HUES48 (cell line): ENCODE measurements at regions not wholly inside any gene's neighbourhood (a gene's known extent, or its start where the extent isn't known, plus 50 kb on each side); places are given as distances from the start of the nearest gene placed in this dataset.

Experiments used
- H3K27ac ChIP-seq: one replicate; pipeline ENCODE4 v1.7.0; 2013; ENCODE audit warnings: low read depth, low read length, inconsistent platforms
- H3K27me3 ChIP-seq: 2 replicates; pipeline ENCODE4 v1.6.1; 2013; ENCODE audit warnings: mild to moderate bottlenecking, low read length; ENCODE audit not compliant: control insufficient read depth, insufficient read depth
- H3K36me3 ChIP-seq: 2 replicates; pipeline ENCODE4 v1.6.1; 2013; ENCODE audit warnings: low read length; ENCODE audit not compliant: control insufficient read depth, insufficient read depth
- H3K4me1 ChIP-seq: 2 replicates; pipeline ENCODE4 v1.6.1; 2013; ENCODE audit warnings: mild to moderate bottlenecking, low read length; ENCODE audit not compliant: control insufficient read depth, insufficient read depth
- H3K4me3 ChIP-seq: 2 replicates; pipeline ENCODE4 v1.5.1; 2013; ENCODE audit warnings: mild to moderate bottlenecking, low read depth, low read length
- H3K9ac ChIP-seq: 2 replicates; pipeline ENCODE4 v1.6.1; 2013; ENCODE audit warnings: mild to moderate bottlenecking, low read depth, low read length, moderate library complexity
- H3K9me3 ChIP-seq: 2 replicates; pipeline ENCODE4 v1.6.1; 2013; ENCODE audit warnings: low read length; ENCODE audit not compliant: control insufficient read depth, insufficient read depth

GRCh38 chr14:62082779-62083178, 320.6 kb downstream of the SNAPC1 start:
- H3K4me1 ChIP-seq, result no peaks in the 10 kb centered on the region; the same call in 1 of the 2 replicates
- no peak overlapping the region for H3K4me3 ChIP-seq
- H3K9me3 ChIP-seq, result 0 out of 2 replicates have a peak, but pooled peaks cover 5% of the 10 kb centered on the region
- H3K27ac ChIP-seq, result no peak overlapping the region
- H3K36me3 ChIP-seq, result no peaks in the 10 kb centered on the region
- H3K9ac ChIP-seq, result no peak overlapping the region
- H3K27me3 ChIP-seq, result no peaks in the 10 kb centered on the region

DNA sequence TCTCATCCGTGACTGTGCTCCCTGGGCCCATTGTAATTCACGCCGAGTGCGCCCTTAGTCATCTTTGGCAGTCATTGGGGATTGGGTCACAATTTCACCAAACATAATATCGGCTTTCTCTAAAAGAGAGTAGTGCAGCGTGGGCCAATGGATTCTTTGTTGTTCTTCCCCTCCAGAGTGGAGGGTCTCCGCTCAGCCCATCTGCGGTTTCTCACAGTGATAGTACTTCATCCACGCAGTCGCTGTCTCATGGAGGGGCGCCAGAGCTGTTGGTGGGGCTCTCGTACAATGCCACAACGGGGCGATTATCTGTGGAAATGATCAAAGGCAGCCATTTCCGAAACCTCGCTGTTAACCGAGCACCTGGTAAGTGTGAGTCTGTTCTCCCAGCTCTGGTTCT, 321.8 kb downstream of the SNAPC1 start:
- H3K27me3 ChIP-seq, result no peaks in the 10 kb centered on the region
- H3K27ac ChIP-seq, result no peak overlapping the region
- no peak overlapping the region for H3K9ac ChIP-seq
- no peak overlapping the region for H3K4me3 ChIP-seq
- H3K36me3 ChIP-seq, result no peaks in the 10 kb centered on the region
- H3K9me3 ChIP-seq, result 0 out of 2 replicates have a peak, but pooled peaks cover 5% of the 10 kb centered on the region
- no peaks in the 10 kb centered on the region; the same call in 1 of the 2 replicates for H3K4me1 ChIP-seq

DNA sequence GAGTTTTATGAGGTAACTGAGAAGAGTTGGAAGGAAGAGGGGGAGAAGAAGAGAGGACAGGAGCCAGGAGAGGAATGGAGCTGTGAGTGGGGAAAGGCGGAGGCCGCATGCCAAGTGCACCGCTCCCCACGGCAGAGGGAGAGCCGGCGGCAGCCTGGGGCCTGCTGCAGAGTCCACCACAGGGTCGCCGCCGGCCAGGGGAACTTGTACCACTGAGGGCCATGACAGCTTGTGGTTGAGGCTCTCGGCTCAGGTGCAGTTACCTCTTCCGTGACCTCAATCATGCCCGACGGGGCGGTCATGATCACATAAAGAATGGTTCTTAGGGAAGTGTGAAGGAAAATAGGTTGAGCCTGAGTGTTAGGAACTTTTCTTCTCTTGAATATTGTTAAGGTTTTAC, 325.0 kb downstream of the SNAPC1 start:
- H3K4me3 ChIP-seq, result no peak overlapping the region
- H3K9ac ChIP-seq, result no peak overlapping the region
- H3K4me1 ChIP-seq, result no peaks in the 10 kb centered on the region; the same call in 1 of the 2 replicates
- no peaks in the 10 kb centered on the region for H3K36me3 ChIP-seq
- H3K9me3 ChIP-seq, result 0 out of 2 replicates have a peak, but pooled peaks cover 5% of the 10 kb centered on the region
- H3K27me3 ChIP-seq, result no peaks in the 10 kb centered on the region
- H3K27ac ChIP-seq, result no peak overlapping the region

GRCh38 chr14:62093736-62094135, 331.5 kb downstream of the SNAPC1 start:
- H3K9ac ChIP-seq, result no peak overlapping the region
- no peaks in the 10 kb centered on the region for H3K9me3 ChIP-seq
- no peak overlapping the region for H3K27ac ChIP-seq
- H3K36me3 ChIP-seq, result no peaks in the 10 kb centered on the region
- no peak overlapping the region for H3K4me3 ChIP-seq
- H3K27me3 ChIP-seq, result no peaks in the 10 kb centered on the region
- H3K4me1 ChIP-seq, result no peaks in the 10 kb centered on the region

DNA sequence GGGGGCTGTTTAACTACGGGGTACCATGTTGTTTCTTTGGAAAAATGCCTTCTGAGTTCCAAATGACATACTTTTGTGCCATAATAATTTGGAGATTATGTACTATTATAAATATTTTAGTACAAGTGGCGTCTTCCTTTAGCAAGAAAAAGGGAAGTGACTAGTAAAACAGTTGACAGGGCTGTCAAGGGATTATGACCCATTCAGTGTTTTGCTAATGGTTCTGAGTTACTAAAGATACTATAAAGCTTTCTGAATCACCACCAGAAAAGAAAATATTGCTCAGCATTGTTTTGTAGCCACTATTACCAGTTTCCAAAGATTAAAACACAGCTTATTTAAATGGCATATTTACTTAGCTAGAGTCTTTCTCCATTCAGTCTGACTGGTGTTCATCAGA, 334.9 kb downstream of the SNAPC1 start:
- H3K9me3 ChIP-seq, result no peaks in the 10 kb centered on the region
- no peaks in the 10 kb centered on the region for H3K36me3 ChIP-seq
- H3K27ac ChIP-seq, result no peak overlapping the region
- H3K9ac ChIP-seq, result no peak overlapping the region
- no peaks in the 10 kb centered on the region for H3K4me1 ChIP-seq
- no peak overlapping the region for H3K4me3 ChIP-seq
- H3K27me3 ChIP-seq, result no peaks in the 10 kb centered on the region

DNA sequence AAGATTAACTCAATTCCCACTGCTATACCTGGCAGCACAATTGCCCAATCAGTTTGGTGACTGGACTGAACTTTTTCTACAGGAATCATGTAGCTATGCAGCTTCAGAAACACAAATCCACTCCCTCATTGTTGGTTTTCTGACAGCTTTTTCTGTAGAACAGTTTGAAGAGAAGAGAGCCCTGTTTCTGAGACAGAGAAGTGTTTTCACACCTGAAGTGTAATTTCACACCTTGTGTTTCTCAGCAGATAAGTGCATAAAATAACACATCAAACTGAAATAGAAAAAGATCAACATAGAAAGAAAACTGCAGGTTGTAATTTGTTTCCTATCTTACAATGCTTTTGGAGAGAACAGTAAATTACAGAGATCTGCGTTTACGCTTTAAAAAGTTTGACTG, 335.6 kb downstream of the SNAPC1 start:
- no peaks in the 10 kb centered on the region for H3K9me3 ChIP-seq
- H3K27me3 ChIP-seq, result no peaks in the 10 kb centered on the region
- no peak overlapping the region for H3K9ac ChIP-seq
- H3K27ac ChIP-seq, result no peak overlapping the region
- no peak overlapping the region for H3K4me3 ChIP-seq
- no peaks in the 10 kb centered on the region for H3K36me3 ChIP-seq
- H3K4me1 ChIP-seq, result no peaks in the 10 kb centered on the region

GRCh38 chr14:62098357-62098756, 336.1 kb downstream of the SNAPC1 start:
- no peaks in the 10 kb centered on the region for H3K36me3 ChIP-seq
- H3K4me1 ChIP-seq, result no peaks in the 10 kb centered on the region
- no peaks in the 10 kb centered on the region for H3K9me3 ChIP-seq
- H3K4me3 ChIP-seq, result no peak overlapping the region
- H3K27ac ChIP-seq, result no peak overlapping the region
- no peaks in the 10 kb centered on the region for H3K27me3 ChIP-seq
- H3K9ac ChIP-seq, result no peak overlapping the region

DNA sequence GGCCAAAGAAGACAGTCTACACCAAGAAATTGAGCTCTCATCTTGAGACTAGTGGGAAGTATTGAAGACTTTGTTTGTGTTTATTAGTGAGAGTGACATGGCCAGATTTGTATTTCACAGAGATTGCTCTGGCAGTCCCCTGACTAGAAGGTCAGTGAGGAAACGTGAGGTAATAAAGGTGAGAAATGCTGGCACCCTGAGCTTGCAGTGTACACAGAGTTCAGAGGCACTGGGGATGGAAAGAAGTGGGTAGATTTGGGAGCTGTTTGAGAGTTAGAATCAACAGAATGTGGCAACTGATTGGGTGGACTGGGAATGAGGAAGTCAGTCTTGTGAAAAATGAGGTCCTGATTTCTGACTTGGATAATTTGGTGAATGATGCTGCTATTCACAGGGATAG, 336.9 kb downstream of the SNAPC1 start:
- no peaks in the 10 kb centered on the region for H3K27me3 ChIP-seq
- H3K4me1 ChIP-seq, result no peaks in the 10 kb centered on the region
- no peak overlapping the region for H3K27ac ChIP-seq
- H3K4me3 ChIP-seq, result no peak overlapping the region
- H3K9ac ChIP-seq, result no peak overlapping the region
- H3K9me3 ChIP-seq, result no peaks in the 10 kb centered on the region
- H3K36me3 ChIP-seq, result no peaks in the 10 kb centered on the region

DNA sequence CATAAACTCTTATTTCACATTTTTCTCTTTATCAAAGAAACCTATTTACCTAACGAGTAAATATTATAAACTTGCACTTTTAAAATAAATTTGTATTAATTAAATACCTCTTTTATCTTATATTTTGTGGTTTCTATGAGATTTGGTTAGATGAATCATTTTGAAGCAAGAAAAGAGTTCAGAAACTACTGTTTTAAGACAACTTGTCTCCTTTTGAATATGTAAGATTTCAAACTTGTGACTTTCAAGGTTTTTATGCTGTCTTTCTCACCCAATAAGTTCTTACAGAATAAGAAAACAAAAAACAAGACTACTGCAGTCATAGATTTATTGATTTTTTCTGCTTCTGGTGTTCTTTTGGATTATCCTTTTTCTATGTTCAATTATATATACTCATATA, 339.0 kb downstream of the SNAPC1 start:
- H3K9me3 ChIP-seq, result no peaks in the 10 kb centered on the region
- no peak overlapping the region for H3K27ac ChIP-seq
- no peak overlapping the region for H3K4me3 ChIP-seq
- no peaks in the 10 kb centered on the region for H3K36me3 ChIP-seq
- H3K27me3 ChIP-seq, result no peaks in the 10 kb centered on the region
- no peak overlapping the region for H3K9ac ChIP-seq
- no peaks in the 10 kb centered on the region for H3K4me1 ChIP-seq

DNA sequence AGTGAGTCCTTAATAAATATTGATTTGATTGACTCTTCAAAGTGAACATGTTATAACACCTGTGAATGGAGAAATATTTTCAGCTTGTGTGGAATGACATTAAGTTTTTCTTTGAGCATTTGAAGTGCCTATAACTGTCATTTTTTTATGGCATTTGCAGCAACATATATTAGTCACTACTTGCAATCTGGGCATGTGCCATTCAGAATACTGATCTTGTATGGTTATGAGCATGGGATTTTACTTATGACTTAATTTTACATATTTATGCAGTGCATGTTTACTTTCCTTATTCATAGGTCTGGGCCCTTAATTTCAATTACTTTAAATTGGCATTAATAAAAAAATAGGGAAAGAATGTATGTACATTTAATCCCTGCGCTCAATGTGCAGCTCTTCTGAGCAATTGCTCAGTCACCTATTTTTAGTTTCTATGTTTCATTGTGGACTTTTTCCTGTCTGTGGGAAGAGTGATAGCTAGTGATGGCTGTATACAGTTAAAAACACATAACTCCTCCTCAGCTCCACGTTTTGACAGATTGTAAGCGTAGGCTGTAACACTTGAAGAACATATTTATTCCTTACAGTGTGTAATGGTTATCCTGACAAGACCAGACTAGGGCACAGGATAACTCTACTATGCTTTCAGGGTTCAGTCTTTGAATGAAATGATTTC, 339.6 kb downstream of the SNAPC1 start:
- no peak overlapping the region for H3K9ac ChIP-seq
- H3K27ac ChIP-seq, result no peak overlapping the region
- no peak overlapping the region for H3K4me3 ChIP-seq

DNA sequence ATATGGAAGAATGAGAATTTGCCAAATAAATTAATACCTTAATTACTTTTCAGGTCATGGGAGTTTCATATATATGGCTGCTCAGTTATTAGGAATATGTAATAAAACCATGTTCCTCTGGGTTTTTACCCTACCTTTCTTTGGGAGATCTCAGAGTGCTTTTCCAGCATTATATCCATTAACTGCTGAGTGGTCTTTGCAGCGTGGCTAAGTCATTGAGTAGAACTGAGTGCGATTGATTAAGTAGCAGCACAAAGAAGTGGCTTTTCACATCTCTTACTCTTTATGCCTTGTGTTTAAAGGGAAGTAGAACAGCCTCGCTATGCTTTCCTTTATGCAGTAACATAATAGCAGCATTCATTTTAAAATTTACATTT, 340.1 kb downstream of the SNAPC1 start:
- Histone ChIP-seq H3K4me1 (no peaks in the 10 kb centered on the region), H3K4me3 (no peak overlapping the region), H3K27me3 (no peaks in the 10 kb centered on the region), H3K27ac (no peak overlapping the region), H3K36me3 (no peaks in the 10 kb centered on the region), H3K9ac (no peak overlapping the region), H3K9me3 (no peaks in the 10 kb centered on the region)

More for the DNA sequence above, 339.6 kb downstream of the SNAPC1 start:
- H3K27me3 ChIP-seq, result no peaks in the 10 kb centered on the region
- no peaks in the 10 kb centered on the region for H3K9me3 ChIP-seq
- H3K36me3 ChIP-seq, result no peaks in the 10 kb centered on the region
- H3K4me1 ChIP-seq, result no peaks in the 10 kb centered on the region
